Activated CD4-positive, alpha-beta T cell treated with anti-CD3 and anti-CD28 coated beads, Interleukin-2, amount 10 ng/mL, durations not matched to agents 7 days and 5 days (primary cell): ENCODE measurements at regions not wholly inside any gene's neighbourhood (a gene's known extent, or its start where the extent isn't known, plus 50 kb on each side); places are given as distances from the start of the nearest gene placed in this dataset.

ENCODE experiments used
- CTCF ChIA-PET: fragments of 350-600 bp; sonication (Branson Sonifier 250); formaldehyde crosslinking; loops from one replicate; lab custom pipeline; 2021; ENCODE audit warnings: antibody characterized with exemption; lab: Charles Lee
- POLR2A ChIA-PET: fragments of 350-600 bp; sonication (Branson Sonifier 250); formaldehyde crosslinking; loops from one replicate; lab custom pipeline; 2021; ENCODE audit warnings: antibody characterized with exemption; lab: Charles Lee
- DNase-seq: peaks from one replicate; pipeline ENCODE4 v3.0.0-alpha.2; 2020
- H3K27ac Mint-ChIP-seq: one replicate; pipeline ENCODE4 v1.8.0; 2021; ENCODE audit warnings: mild to moderate bottlenecking, moderate library complexity, mixed read lengths
- H3K27me3 Mint-ChIP-seq: one replicate; pipeline ENCODE4 v1.8.0; 2021; ENCODE audit warnings: mixed read lengths
- H3K36me3 Mint-ChIP-seq: one replicate; pipeline ENCODE4 v1.8.0; 2021; ENCODE audit warnings: low read depth, mixed read lengths
- H3K4me1 Mint-ChIP-seq: one replicate; pipeline ENCODE4 v1.8.0; 2021; ENCODE audit warnings: mixed read lengths
- H3K4me3 Mint-ChIP-seq: one replicate; pipeline ENCODE4 v1.8.0; 2021; ENCODE audit warnings: mild to moderate bottlenecking, moderate library complexity, mixed read lengths
- H3K9me3 Mint-ChIP-seq: one replicate; pipeline ENCODE4 v1.8.0; 2021; ENCODE audit warnings: mixed read lengths

DNA sequence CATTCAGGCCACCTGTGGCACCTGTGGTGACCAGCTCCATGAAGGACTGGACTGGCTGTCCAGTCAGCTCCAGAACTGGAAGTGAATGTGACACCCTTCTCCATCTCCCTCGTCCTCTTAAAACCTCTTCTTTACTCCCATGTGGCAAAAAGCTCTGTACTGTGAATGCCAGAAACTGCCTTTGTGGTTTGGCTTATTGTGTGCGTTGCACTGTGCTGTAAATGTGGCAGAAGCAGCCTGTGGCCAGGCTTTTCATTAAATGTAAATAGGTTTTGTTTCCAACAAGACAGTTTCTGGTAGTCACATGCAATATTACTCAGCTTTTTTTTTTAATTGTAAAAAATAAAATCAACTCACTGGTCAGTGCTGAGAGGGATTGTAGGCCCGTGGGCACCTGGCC is 453.7 kb downstream of the ATP23 start:
- Mint-ChIP-seq H3K36me3 (no peaks in the 10 kb centered on the region), H3K27ac (no peak overlapping the region), H3K9me3 (no peaks in the 10 kb centered on the region), H3K27me3 (peaks cover 4% of the 10 kb centered on the region), H3K4me3 (no peak overlapping the region), H3K4me1 (no peaks in the 10 kb centered on the region)
- ChIA-PET CTCF (interaction anchor here (0.6 to 0.7 kb wide), 2 partner anchors 446 to 451 kb away, joined by 3 to 4 read pairs; no protein-coding TSS in a partner anchor), POLR2A (no interaction called here)
- DNase-seq: no peak

DNA sequence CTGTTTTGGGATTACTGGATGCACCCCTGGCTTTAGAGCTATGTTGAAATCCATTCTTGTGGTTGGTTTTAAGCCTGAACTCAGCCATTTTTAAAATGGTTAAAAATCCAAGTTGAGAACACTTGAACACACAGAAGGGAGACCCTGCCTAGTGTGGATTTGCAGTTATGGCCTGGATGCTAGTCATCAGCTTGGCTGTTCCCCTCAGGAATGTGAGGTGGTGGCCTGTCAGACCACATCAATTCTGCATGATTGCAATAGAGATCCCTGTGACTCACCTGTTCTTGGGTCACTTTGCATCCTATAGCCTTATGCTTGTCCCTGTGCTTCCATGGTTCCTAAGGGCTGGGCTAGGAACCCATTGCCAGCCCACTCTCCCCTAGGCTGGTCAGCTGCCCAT is 454.1 kb downstream of the ATP23 start:
- ChIA-PET CTCF (interaction anchor here (0.6 kb wide), 1 partner anchor 450 kb away, joined by 3 read pairs; no protein-coding TSS in a partner anchor), POLR2A (no interaction called here)
- Mint-ChIP-seq H3K27ac (no peak overlapping the region), H3K4me1 (no peaks in the 10 kb centered on the region), H3K4me3 (no peak overlapping the region), H3K9me3 (no peaks in the 10 kb centered on the region), H3K36me3 (no peaks in the 10 kb centered on the region), H3K27me3 (peaks cover 4% of the 10 kb centered on the region)
- DNase-seq: no peak

DNA sequence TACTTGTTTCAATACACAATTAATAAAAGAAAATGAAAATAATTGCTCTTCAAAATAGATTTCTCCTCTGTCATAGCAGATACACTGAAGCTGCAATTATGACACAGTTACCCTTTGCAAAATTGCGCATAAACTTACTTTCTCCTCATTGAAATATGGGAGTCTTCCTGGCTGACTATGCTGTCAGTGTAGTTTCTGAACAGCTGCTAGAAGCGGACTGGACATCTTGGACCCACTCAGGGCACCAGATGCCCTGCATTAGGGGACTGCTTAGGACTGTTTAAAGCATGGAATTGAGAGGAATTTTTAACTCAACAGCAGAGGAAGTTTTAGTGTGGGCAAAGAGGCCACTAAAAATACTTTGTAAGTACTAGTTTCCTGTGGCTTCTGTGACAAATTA is 454.9 kb downstream of the ATP23 start:
- Mint-ChIP-seq H3K4me3 (no peak overlapping the region), H3K9me3 (no peaks in the 10 kb centered on the region), H3K27ac (no peak overlapping the region), H3K4me1 (no peaks in the 10 kb centered on the region), H3K27me3 (peaks cover 4% of the 10 kb centered on the region), H3K36me3 (no peaks in the 10 kb centered on the region)
- DNase-seq: no peak
- CTCF ChIA-PET: no interaction called here
- POLR2A ChIA-PET: no interaction called here

DNA sequence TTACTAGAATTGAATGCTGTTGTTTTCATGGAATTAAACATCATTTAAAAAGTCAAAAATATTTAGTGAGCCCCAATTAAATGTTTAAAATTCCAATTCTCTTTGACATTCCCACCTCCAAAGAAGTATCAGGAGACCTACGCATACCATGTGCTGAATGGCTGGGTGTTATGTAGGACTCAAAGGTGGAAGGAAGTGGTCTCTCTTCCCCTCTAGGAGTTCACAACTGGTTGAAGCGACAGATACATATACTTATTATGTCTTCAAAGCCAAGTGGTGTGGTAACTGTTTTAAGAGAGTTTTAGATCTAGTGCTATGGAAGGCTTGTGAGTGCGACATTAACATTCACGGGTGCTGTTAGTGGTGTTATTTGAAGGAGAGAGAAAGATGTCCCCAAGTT is 464.0 kb downstream of the ATP23 start:
- H3K27me3 Mint-ChIP-seq: no peaks in the 10 kb centered on the region
- no peak for DNase-seq
- ChIA-PET POLR2A (no interaction called here), CTCF (no interaction called here)
- H3K9me3 Mint-ChIP-seq: no peaks in the 10 kb centered on the region
- H3K27ac Mint-ChIP-seq: no peak overlapping the region
- H3K4me3 Mint-ChIP-seq: no peak overlapping the region
- H3K4me1 Mint-ChIP-seq: no peaks in the 10 kb centered on the region
- H3K36me3 Mint-ChIP-seq: no peaks in the 10 kb centered on the region

DNA sequence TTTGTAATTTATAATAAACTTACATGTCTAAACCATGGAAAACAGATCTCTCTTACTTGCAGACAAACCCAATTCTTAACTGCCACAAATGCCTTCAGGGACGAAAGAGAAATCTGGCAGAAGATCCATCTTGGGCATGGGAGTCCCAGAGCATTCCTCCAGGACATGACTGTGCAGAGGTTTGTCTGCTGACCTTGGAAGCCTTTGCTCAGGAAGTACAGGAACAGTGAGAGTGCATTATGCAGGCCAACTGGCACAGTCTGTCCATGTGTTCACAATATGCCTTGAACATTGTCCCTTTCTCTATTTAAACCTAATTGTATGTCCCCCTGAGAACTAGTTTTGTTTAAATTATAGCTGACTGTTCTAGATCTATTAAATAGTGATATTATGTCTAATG is 467.1 kb downstream of the ATP23 start:
- Mint-ChIP-seq H3K4me3 (no peak overlapping the region), H3K27me3 (peaks cover 6% of the 10 kb centered on the region), H3K27ac (no peak overlapping the region), H3K36me3 (no peaks in the 10 kb centered on the region), H3K4me1 (no peaks in the 10 kb centered on the region), H3K9me3 (no peaks in the 10 kb centered on the region)
- ChIA-PET POLR2A (no interaction called here), CTCF (no interaction called here)
- no peak for DNase-seq

DNA sequence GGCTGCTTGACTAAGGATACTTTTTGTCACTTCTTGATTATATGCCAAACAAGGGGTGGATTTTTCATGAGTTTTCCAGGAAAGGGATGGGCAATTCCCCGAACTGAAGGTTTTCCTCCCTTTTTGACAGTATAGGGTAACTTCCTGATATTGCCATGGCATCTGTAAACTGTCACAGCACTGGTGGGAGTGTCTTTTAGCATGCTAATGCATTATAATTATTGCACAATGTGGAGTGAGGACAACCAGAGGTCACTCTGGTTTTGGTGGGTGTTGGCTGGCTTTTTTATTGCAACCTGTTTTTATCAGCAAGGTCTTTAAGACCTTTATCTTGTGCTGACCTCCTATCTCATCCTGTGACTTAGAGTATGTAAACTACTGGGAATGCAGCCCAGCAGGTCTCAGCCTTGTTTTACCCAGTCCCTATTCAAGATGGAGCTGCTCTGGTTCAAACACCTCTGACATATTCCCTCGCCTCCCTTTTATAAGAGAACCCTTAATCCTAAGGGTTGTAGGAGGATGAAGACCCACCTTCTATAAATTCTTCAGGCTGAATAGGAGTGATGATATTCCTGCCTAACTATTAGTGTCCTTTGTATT is 471.2 kb downstream of the ATP23 start:
- H3K27me3 Mint-ChIP-seq: peaks cover 6% of the 10 kb centered on the region
- no peaks in the 10 kb centered on the region for H3K9me3 Mint-ChIP-seq
- DNase-seq: no peak
- ChIA-PET POLR2A (no interaction called here), CTCF (no interaction called here)
- no peak overlapping the region for H3K27ac Mint-ChIP-seq
- no peak overlapping the region for H3K4me3 Mint-ChIP-seq
- H3K4me1 Mint-ChIP-seq: no peaks in the 10 kb centered on the region
- H3K36me3 Mint-ChIP-seq: no peaks in the 10 kb centered on the region

DNA sequence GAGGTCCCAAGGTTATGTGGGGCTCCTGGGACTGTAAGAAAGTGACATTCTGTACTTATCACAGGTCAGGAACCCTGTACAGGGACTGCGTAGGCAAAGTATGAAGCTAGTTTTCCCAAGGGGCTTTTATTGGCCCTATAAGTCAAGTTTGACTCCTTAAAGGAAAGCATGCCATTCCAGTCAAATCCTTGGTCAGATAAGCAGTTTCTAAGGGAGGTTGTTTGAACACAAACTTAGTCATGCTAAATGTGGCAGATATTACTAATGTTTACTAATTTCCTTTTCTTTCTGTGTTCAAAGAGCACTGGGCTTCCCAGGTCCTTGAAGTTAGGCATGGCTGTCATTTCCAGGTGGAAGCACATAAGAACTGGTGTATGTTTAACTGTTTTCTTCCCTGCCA is 472.4 kb downstream of the ATP23 start:
- H3K27me3 Mint-ChIP-seq: peaks cover 6% of the 10 kb centered on the region
- DNase-seq: no peak
- no peak overlapping the region for H3K4me3 Mint-ChIP-seq
- H3K36me3 Mint-ChIP-seq: no peaks in the 10 kb centered on the region
- POLR2A ChIA-PET: no interaction called here
- CTCF ChIA-PET: no interaction called here
- H3K4me1 Mint-ChIP-seq: no peaks in the 10 kb centered on the region
- no peaks in the 10 kb centered on the region for H3K9me3 Mint-ChIP-seq
- no peak overlapping the region for H3K27ac Mint-ChIP-seq

DNA sequence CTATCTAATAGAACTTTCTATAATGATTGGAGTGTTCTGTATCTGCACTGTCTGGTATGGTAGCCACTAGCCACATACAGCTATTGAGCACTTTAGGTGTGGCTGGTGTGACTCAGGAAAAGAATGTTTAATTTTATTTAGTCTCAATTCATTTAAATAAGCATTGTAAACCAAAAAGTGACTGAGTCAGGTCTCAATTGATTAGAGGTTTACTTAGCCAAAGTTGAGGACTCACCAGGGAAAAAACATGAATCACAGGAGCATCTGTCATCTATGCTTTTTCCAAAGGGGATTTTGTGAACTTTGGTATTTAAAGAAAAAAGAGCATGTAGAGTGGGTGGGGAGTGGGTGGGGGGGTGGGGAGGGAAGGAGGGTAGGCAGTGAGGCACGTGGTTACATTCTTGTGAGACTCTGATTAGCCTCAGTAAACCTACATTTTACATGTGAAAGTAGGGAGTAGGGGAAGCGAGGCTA is 473.1 kb downstream of the ATP23 start:
- no peaks in the 10 kb centered on the region for H3K36me3 Mint-ChIP-seq
- H3K27ac Mint-ChIP-seq: no peak overlapping the region
- no peaks in the 10 kb centered on the region for H3K4me1 Mint-ChIP-seq
- H3K27me3 Mint-ChIP-seq: peaks cover 6% of the 10 kb centered on the region
- ChIA-PET CTCF (no interaction called here), POLR2A (no interaction called here)
- no peak for DNase-seq
- H3K4me3 Mint-ChIP-seq: no peak overlapping the region
- no peaks in the 10 kb centered on the region for H3K9me3 Mint-ChIP-seq

DNA sequence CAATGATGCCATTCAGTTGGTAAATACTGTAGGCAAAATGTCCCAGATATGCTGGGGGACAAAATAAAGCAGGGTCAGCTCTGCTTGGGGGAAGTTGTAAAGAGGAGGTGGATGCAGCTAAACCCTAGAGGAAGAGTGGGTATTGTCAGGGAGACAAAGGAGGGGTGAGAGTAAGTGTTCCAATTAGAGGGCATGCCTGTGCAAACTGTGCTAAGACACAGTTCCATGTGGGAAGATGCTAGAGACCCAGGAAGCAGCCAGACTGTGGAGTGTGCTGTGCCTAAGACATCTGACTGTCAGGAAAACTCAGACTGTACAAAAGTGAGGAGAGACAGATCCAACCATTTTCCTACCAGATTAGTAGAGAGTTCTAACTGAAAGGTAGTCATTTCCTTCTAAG is 474.3 kb downstream of the ATP23 start:
- Mint-ChIP-seq H3K27ac (no peak overlapping the region), H3K36me3 (no peaks in the 10 kb centered on the region), H3K27me3 (peaks cover 12% of the 10 kb centered on the region), H3K4me1 (no peaks in the 10 kb centered on the region), H3K4me3 (no peak overlapping the region), H3K9me3 (no peaks in the 10 kb centered on the region)
- DNase-seq: no peak
- CTCF ChIA-PET: no interaction called here
- POLR2A ChIA-PET: no interaction called here

DNA sequence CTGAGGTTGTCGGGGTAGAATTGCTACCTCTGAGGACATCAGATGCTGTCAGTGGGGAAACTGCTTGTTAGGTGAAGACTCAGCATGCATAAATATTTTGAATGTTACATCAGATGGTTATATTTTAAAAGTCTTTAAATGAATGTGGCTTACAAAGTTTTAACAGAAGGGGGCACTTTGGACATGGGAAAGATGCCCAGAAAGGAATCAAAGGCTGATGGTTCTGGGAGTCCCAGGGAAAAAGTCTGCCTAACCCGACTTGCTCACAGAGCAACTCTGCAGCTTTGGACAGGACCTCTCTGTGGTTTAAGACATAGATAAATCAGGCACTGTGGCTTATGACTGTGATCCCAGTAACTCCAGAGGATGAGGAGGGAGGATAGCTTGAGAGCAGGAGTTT is 474.9 kb downstream of the ATP23 start:
- DNase-seq: no peak
- Mint-ChIP-seq H3K4me1 (no peaks in the 10 kb centered on the region), H3K27me3 (peaks cover 17% of the 10 kb centered on the region), H3K36me3 (no peaks in the 10 kb centered on the region), H3K9me3 (no peaks in the 10 kb centered on the region), H3K27ac (no peak overlapping the region), H3K4me3 (no peak overlapping the region)
- ChIA-PET CTCF (no interaction called here), POLR2A (no interaction called here)

DNA sequence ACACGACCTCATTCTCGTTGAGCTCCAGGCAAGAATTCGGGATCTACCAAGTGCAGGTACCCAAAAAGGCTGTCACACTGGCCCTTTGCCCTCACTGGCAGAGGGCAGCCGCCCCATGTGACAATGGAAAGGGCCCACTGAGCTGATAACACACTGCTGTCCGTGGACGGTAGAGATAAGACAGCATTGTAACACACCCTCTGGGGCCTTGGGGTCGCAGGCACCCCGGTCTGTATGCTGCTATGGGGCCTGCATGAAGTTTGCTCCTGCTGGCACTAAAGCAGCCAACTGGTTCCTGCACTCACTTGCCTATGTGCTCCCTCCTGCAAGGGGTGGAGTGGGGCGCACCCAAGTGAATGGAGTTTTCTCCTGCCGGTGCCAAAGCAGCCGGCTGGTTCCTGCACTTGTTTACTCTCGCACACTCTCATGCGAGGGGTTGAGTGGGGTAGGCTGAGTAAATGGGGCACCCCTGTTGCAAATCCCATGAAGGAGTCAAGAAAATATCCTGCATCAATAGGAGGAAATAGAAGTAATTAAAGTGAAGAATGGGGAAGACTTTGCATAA is 477.9 kb downstream of the ATP23 start:
- no peak overlapping the region for H3K4me3 Mint-ChIP-seq
- DNase-seq: no peak
- ChIA-PET POLR2A (no interaction called here), CTCF (no interaction called here)
- H3K27ac Mint-ChIP-seq: no peak overlapping the region
- peaks cover 3% of the 10 kb centered on the region for H3K9me3 Mint-ChIP-seq
- H3K27me3 Mint-ChIP-seq: peaks cover 24% of the 10 kb centered on the region
- peaks cover 7% of the 10 kb centered on the region for H3K4me1 Mint-ChIP-seq
- H3K36me3 Mint-ChIP-seq: no peaks in the 10 kb centered on the region

DNA sequence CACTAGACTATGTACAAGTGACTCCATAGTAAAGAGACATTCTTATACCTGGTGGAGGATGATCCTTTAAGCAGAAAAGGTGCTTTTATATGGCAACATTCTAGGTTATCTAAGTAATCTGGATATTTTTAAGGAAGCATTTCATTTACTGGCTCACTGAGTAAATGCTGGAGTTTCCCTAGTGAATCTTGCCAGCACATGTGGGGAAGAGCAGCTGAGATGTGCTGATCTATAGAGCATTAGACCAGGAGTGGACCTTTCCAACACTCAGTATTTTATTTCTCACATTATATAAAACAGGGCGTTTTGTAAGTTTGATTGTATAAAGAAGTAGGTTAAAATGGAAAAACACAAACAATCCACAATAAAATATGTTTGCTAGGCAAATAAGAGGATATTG is 478.5 kb downstream of the ATP23 start:
- H3K27ac Mint-ChIP-seq: no peak overlapping the region

DNA sequence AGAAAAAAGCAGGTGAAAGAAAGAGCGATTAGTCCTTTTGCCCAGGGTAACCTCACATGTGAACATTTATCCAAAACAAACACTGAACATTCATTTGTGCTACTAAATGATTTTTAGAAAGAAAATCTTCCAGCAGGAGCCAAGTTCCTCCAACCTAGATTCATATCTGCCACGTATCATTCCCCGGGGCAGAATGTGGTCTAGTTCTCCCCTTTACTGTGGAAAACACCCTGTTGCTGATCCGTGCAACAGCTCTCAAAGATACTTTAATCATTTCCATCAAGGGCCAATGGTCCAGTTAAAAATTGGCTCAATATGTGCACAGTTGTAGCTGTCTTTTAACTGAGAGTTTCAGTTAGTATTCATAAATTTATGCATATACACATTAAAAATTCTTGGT is 479.1 kb downstream of the ATP23 start:
- DNase-seq: no peak
- peaks cover 17% of the 10 kb centered on the region for H3K4me1 Mint-ChIP-seq

More for the DNA sequence above, 478.5 kb downstream of the ATP23 start:
- peaks cover 3% of the 10 kb centered on the region for H3K9me3 Mint-ChIP-seq
- H3K4me1 Mint-ChIP-seq: peaks cover 11% of the 10 kb centered on the region
- CTCF ChIA-PET: no interaction called here
- no peak overlapping the region for H3K4me3 Mint-ChIP-seq
- POLR2A ChIA-PET: no interaction called here
- peaks cover 24% of the 10 kb centered on the region for H3K27me3 Mint-ChIP-seq
- no peaks in the 10 kb centered on the region for H3K36me3 Mint-ChIP-seq
- no peak for DNase-seq

DNA sequence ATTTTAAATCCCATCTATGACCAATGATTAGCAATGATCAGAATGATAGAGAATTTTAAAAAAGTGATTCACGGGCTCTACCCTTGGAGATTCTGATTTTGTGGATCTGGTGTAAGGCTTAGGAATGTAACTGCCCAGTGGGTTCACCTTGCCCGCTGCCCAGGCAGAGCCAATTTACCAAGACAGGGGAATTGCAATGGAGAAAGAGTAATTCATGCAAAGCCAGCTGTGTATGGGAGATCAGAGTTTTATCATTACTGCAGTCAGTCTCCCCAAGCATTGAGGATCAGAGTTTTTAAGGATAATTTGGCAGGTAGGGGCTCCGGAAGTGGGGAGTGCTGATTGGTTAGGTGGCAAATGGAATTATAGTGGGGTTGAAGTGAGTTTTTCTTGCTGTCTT is 480.6 kb downstream of the ATP23 start:
- Mint-ChIP-seq H3K4me1 (peaks cover 32% of the 10 kb centered on the region), H3K27ac (no peak overlapping the region), H3K27me3 (peaks cover 24% of the 10 kb centered on the region), H3K9me3 (peaks cover 3% of the 10 kb centered on the region), H3K36me3 (peaks cover under 1% of the 10 kb centered on the region), H3K4me3 (no peak overlapping the region)
- CTCF ChIA-PET: no interaction called here
- POLR2A ChIA-PET: no interaction called here
- DNase-seq: no peak

More for the DNA sequence above, 479.1 kb downstream of the ATP23 start:
- Mint-ChIP-seq H3K9me3 (peaks cover 3% of the 10 kb centered on the region), H3K27ac (no peak overlapping the region), H3K4me3 (no peak overlapping the region), H3K36me3 (no peaks in the 10 kb centered on the region), H3K27me3 (peaks cover 24% of the 10 kb centered on the region)
- CTCF ChIA-PET: interaction anchor here (1.1 kb wide), 1 partner anchor 22 kb away, joined by 3 read pairs; no protein-coding TSS in a partner anchor
- POLR2A ChIA-PET: no interaction called here
